ENCODE measurements at regions not wholly inside any gene's neighbourhood (a gene's known extent, or its start where the extent isn't known, plus 50 kb on each side); places are given as distances from the start of the nearest gene placed in this dataset.

- no peak for TF ChIP-seq POLR2A (IDR thresholded peaks at IDR 0.05; ENCODE audit: borderline replicate concordance, extremely low read depth, insufficient read depth, insufficient read length)
- TF ChIP-seq EZH2 (IDR thresholded peaks at IDR 0.05): no peak
- TF ChIP-seq CTCF (IDR thresholded peaks at IDR 0.05 in 2 of 3, conservative IDR thresholded peaks at IDR 0.05 in 1 of 3; ENCODE audit: borderline replicate concordance in 1 of 3, insufficient read depth in 1 of 3, low read depth in 2 of 3, low read length in 2 of 3): no peak
Observed at GRCh38 chr13:31436478-31436877, 236.7 kb downstream of the B3GLCT start.
